ENCODE measurements at regions not wholly inside any gene's neighbourhood (a gene's known extent, or its start where the extent isn't known, plus 50 kb on each side); places are given as distances from the start of the nearest gene placed in this dataset.
"Not testable (repeated sequence)": the region's sequence is repeated elsewhere in the genome, so short reads cannot be mapped to it uniquely, and the experiment has no call there.

GRCh38 chr15:84170029-84170428, 65.5 kb upstream of the GOLGA6L4 start:
- TF ChIP-seq CTCF (IDR thresholded peaks at IDR 0.05); POLR2AphosphoS5 (IDR thresholded peaks at IDR 0.05; ENCODE audit: low read depth, low read length); REST (IDR thresholded peaks at IDR 0.05; ENCODE audit: insufficient read depth in 1 of 2, low read depth in 2 of 2, low read length in 1 of 2); SIN3A (IDR thresholded peaks at IDR 0.05; ENCODE audit: borderline replicate concordance, insufficient read depth, low read depth, low read length): not testable (repeated sequence)

Data from Panc1 (cell line).